Stimulated activated CD4-positive, alpha-beta T cell treated with anti-CD3 and anti-CD28 coated beads, Interleukin-12 subunit alpha, Interleukin-12 subunit beta, amount 100 ng/mL, for 48 hours (primary cell): ENCODE measurements at regions not wholly inside any gene's neighbourhood (a gene's known extent, or its start where the extent isn't known, plus 50 kb on each side); places are given as distances from the start of the nearest gene placed in this dataset.

Source experiments
- DNase-seq, 3 donors: peaks; one replicate each; pipeline ENCODE4 v3.0.0-alpha.2; 2020; ENCODE audit warnings: low read depth in 2 of 3, low spot score in 1 of 3

DNA sequence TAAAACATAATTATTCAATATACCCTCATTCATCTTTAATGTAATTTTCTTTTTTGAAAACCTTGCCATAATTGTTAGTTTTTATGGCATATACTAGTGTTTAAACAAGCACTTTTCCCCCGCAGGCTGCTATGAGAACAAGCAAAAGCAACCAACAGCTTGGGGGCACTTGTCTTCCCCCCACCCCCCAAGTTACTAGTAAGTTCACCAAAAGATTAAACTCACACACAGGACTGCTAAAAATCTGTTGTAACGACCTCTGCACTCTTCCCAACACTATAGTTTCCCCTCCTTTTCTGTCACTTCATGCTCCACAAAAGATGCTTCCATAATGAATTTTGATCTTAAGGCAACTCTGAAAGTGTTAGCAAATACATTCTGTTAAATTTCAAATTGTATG, 474.9 kb upstream of the SOX5 start:
- no peak for DNase-seq

DNA sequence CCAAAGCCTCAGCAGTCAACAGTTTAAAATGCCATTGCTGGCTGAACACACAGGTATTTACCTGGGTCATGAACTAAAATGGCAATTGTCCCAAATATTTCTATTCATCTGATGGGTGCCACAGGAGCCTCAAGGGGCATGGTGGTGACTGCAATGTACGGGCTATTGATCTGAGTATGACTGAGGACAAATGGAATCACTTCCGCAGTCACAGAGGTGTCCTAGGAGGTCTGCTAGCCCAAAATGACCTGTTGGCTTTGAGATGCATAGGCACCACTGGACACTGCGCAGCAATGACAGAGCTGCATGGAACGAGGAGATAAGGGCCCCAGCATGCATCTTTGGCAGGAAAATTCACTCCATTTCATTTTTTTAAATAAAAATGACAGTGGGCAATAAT, 474.1 kb upstream of the SOX5 start:
- no peak for DNase-seq

DNA sequence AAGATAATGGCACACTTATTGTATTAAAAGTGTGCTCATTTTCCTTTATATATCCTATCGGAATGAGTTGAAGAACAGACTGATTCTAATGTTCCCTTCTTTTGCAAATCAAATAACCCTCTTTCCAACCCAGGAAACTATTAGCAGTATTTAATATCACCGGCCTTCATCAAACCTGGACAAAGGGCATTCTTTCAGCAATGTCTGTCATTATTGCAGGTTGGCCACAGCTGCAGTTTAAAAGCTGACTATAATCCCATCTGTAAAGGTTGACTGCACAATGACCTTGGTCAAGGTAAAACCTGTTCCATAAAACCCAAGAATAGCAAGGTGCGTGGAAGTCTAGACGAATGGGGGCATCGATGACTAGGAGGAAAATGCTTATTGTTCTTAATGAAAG, 472.3 kb upstream of the SOX5 start:
- DNase-seq = no peak

DNA sequence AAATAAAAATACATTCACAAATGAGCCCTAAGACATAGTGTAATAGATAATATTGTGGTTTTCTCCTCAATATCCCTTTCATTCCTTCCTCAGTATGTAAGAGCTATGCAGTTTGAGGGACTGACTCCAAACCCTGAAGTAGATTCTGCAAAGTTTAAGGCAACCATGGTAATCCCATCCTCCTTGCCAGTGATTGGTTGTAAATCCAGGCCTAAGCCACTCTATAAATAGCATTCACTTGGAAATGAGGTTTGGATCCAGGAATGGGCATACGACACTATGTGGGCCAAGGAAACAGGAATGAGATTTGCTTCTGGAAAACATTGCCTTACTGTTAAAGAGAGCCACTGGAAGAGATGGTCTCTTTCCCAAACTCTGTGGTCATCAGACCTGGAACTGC, 468.7 kb upstream of the SOX5 start:
- no peak for DNase-seq

DNA sequence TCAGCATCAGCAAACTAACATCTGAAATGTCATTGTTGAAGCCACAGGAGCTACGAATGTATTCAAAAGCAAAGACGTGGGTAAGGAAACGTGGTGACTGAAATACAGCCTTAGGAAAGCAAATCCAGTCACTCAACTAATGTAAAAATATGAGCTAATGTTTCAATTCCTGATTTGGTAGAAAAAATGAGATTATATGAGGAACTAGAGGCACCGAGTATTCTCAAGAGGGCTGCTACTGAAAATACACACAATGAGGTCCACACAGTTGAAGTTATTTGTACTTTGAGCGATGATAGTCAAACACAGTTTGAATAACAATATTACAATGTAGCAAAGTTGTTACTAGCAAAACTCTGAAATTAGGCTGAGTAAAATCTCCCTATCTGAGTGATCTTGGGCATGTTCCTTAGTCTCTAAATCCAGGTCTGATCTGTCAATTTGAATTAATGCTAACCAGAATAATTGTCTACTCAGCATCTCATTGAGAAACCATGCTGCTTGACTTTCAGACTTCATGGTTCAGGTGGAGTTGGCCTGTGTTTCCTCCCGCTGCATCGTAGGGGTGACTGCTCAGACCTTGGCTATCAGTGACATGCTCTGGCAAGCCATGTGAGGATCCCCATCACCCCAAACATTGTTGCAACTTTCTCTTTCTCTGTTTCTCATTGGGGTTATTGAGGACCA, 467.1 kb upstream of the SOX5 start:
- DNase-seq = no peak

DNA sequence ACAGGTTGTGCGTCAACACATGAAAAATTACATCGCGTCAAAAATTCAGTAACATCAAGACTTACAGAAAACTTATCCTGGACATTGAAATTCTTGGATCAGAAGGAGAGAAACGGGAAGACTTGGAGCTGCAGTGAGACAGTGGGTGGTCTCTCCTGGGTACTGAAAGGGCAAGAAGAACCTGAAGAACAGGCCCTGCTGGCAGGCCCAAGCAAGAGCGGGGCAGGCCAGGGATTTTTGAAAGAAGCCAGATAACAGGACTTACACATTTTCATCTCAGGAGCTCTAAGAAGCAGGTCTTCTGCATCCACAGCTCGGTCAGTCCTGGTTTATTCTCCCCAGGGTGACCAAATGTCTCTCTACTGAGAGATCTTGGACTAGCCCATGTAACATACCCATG, 466.5 kb upstream of the SOX5 start:
- DNase-seq = no peak

DNA sequence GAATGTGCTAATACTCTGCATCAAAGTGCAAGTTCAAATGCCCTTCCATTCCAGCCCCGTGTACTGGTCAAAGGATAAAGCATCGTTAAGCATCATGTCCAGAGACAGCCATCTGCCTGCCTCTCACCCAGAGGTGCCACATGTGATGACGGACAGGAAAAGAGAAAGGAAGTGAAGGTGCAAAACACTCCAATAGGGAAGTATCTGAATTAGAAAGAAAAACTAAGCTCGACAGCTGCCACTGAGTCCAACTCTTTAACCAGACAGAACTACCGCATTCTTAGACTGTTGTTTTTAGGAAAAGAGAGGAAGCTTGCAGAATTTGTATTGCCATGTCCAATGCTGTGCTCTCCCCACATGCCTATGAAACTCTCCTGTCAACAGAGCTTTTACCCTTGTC, 465.0 kb upstream of the SOX5 start:
- DNase-seq = no peak

DNA sequence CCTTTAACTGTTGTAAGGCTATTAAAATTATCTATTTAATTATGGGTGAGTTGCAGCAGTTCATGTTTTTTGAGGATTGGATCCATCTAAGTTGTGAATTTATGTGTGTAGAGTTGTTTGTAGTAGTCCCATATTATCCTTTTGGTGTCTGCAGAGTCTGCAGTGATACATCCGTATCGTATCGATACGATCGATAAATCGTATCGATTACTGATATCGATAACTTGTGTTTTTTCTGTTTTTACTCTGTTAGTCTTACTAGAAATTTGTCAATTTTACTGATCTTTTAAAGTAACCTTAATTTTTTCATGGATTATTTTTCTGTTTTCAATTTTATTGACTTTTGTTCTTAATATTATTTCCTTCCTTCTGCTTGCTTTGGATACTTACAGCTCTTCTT, 462.5 kb upstream of the SOX5 start:
- no peak for DNase-seq

DNA sequence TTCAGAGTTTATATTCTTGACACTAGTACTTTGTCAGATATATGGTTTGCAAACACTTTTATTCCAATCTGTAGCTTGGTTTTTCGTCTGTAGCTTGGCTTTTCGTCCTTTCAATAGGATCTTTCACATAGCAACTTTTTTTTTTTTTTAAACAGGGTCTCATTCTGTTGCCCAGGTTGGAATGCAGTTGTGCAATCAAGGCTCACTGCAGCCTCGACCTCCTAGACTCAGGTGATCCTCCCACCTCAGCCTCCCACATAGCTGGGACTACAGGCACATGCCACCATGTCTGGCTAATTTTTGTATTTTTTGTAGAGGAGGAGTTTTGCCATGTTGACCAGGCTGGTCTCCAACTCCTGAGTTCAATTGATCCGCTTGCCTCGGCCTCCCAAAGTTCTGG, 460.4 kb upstream of the SOX5 start:
- no peak for DNase-seq

DNA sequence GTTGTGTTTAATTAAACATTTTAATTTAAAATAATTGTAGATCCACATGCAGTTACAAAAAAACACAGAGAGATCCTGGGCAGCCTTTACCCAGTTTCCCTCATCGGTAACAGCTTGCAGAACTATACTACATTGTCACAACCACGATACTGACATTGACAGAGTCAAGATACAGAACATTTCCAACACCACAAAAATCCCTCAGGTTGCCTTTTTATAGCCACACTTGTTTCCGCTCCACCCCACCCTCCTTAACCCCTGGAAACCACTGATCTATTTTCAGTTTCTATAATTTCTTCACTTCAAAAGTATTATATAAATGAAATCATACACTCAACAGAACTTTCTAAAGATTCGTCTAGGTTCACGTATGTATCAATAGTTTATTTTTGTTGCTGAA, 458.8 kb upstream of the SOX5 start:
- no peak for DNase-seq

DNA sequence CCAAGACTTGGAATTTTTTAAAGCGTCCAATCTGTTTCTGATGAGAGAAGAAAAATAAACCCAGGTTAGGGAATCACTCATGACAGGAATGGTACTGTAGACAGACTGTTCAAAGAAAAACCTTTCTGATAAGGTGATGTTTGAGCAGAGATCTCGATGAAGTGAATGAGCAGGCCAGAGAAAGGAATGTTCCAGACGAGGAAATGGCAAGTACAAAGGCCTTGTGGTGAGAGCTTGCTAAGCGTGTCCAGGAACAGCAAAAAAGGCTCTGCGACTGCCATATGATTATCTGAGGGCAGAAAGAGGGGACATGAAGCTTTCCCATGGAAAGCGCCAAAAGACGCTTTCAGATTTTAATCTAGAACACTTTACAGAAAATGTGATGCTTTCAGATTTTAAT, 458.4 kb upstream of the SOX5 start:
- DNase-seq = no peak

DNA sequence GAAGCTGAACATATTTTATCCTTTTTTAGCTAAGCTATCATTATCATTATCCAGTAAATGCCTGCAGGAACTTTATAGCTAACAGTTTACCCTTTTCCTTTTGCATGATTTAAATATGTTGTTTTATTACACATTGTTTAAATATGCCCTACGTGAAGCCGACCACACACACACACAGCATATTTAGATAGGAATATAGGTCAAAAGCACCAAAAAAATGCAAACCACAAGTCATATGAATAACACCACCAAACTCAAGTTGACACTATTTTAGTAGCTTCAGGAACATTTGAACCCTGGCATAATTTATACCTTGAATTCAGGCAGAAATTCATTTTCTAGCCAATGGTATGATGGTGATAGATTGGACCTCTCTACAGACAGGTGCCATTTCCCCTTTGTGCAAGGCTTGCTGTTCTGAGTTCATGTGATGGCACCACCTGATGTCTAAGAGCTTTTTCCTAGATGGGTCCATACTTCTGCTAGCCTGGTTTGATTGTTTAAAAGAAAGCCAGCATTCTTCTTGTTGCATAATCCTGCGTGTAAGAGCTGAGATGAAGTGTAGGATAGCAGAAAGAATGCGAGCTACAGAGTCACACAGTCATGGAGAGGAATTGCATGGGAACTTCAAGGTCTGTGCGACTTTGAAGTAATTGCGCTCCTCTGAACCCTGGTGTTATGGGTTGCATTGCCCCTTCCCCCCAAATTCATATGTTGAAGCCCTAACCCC, 454.8 kb upstream of the SOX5 start:
- DNase-seq = no peak

DNA sequence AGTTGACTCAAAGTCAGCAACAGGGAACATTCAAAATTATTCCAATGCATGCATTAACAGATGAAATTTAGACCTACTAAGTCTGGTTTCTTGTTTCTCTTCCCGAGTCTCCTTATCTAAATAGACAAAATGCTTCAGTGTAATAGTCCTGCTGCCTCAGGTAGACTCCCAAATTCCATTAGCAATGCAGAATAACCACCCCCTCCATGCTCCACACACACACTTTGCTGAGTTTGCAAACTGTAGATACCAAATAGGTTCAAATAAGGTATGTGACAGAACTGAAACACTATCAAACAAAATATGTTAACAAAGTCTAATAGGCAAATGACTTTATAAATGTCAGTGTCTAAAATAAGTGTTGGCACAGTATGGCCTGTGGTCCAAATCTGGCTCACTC, 451.1 kb upstream of the SOX5 start:
- DNase-seq = no peak

DNA sequence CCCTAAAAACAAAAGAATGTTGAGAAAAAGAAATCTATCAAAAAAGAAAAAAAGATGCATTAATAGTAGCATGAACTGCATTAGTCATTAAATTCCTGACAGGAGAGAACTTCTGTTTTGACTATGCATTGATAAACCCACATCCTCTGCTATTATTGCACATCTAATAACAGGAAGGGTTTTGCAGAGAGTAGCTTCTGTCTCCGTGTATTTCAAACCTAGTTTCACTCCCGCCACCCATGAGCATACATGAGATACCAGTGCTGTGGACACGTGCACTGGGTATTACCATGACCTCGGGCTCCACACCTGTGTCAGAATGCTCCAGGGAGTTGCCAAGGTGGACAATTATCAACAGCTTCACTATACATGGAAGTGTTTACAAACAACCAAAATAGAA, 449.1 kb upstream of the SOX5 start:
- DNase-seq = no peak

DNA sequence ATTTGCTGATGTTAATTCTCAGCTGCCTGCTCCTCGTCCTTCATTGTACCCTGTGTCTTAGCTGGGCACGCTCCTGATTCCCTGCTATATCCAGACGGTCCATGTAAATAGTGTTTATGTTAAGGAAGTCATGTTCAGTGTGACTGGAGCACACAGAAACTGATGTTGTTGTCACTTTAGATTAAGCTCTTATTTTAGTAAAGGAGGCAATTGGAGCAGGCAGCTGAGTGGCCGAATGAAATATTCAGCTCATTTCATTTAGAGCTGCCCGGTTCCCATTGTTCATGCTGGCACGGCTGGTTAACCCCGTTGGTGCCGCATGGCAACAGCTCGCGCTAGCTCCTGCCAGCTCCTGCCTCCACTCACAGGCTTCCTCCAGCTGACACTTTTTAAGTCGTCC, 446.8 kb upstream of the SOX5 start:
- no peak for DNase-seq

DNA sequence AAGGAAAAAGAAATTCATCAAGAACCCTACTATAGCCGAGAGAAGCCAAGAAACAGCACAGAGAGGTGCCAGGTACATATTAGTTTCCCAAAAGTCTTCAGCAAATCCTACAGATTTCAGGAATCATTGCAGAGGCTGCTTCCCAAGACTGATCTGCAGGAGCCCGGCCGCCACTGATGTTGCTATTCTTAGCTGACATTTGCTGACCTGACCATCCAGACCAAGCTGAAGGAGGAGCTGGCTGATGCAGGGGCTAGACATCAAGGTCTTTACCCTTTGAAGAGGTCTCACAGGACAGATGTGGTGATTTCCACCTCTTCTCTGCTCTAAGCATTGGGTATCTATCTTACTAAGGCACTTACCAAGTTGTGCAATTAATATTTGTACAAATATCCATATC, 444.8 kb upstream of the SOX5 start:
- DNase-seq = no peak

DNA sequence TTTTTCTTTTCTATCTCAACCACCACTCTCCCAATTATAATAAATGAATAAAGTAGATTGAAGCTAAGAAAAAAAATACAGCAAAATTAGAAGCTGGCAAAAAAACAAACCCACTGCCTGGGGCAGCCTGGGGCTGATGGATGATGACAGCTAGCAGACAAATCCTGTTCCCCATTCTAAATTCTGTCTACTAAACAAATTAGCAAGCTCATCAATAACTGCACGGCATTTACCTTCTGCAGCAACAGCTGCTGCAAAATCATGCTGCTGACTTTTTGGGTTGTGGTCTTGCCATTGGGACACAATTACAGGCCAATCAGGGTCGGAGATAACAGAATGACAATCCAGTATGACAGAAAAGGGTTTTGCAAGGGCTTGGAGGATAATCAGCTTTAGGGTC, 443.6 kb upstream of the SOX5 start:
- no peak for DNase-seq

DNA sequence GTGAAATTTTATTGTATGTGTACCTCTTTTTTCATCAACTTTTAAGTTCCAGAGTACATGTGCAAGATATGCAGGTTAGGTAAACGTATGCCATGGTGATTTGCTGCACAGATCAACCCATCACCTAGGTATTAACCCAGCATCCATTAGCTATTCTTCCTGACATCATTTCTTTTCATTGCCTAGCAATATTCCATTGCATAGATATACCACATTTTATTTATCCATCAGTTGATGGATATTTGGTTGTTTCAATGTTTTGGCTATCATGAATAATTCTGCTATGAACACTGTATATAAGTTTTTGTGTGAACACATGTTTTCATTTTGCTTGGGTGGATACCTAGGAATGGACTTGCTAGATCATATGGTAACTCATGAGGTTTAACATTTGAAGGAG, 439.9 kb upstream of the SOX5 start:
- no peak for DNase-seq

DNA sequence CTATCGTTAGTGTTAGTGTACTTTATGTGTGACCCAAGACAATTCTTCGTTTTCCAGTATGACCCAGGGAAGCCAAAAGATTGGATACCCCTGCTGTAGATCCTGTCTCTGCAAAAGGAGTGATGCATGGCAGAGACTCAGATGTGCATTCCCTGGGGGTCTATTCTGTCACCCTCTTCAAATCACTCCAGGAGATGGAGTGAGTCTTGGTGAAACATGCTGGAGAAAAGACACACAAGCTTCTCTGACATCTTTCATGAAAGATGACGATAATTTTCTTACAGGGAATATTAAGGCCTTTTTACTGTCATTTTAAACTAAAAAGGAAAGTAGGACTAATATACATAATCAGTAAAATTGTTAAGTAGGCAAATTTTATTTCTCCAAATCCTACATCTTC, 437.9 kb upstream of the SOX5 start:
- no peak for DNase-seq

DNA sequence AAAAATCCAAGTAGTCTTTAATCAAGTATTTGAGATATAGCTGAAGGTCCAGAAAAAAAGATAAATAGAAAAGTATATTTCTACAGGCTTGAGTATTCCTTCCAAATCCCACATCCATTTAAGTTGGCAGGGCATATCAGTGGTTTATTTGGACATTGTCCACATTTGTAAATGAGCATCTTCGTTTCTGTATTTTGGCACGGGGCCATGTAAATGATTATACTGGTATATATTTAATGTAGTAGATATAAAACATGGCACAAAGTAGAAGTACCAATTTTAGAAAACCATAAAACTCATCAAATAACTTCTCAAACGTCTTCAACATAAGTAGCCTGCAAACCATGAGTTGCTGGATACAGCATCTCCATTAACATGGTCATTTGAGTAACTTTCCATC, 437.4 kb upstream of the SOX5 start:
- no peak for DNase-seq

DNA sequence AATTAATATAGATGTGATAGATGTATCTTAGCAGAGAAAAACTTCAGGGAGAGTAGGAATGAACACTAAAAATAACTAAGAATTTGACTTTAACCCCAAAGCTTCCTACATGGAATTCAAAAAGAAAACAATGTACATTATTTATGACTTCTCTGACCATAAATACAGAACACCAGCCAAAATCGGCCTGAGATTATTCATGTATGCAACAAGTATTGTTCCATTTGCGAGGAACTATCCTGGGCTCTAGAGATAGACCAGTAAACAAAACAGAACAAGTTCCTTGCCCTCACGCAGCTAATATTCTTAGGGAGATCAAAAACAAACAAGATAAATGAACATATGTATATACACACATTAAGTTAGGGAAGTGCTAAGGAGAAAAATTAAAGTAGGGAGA, 432.3 kb upstream of the SOX5 start:
- DNase-seq = no peak

DNA sequence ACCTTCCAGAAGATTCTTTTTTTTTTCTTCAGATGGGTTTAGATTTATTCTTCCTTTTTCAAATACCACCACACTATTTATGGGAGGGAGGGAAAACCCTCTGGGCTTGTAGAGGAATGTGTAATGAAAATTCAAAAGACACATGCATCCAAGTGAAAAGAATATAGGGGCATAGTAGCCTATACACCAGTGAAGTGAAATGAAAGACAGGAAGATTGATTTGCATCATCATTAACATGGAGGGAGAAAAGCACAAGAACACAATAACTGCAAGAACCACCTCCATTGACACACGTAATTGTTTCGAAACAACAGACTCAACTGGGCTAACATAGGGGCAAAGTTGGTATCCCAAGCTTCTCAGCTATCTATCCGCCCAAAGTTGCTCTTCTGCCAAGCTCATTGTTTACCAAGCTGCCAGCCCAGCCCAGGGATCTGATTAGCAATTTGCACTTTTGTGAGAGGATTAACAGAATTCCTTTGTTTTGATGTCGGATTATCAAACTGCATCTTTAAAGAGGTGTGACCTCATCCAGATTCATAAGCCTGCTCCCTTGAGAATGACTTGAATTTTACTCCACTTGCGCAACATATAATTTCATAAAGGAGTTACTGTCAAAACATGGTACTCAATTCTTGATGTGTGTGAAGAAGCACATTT, 430.5 kb upstream of the SOX5 start:
- DNase-seq = no peak

DNA sequence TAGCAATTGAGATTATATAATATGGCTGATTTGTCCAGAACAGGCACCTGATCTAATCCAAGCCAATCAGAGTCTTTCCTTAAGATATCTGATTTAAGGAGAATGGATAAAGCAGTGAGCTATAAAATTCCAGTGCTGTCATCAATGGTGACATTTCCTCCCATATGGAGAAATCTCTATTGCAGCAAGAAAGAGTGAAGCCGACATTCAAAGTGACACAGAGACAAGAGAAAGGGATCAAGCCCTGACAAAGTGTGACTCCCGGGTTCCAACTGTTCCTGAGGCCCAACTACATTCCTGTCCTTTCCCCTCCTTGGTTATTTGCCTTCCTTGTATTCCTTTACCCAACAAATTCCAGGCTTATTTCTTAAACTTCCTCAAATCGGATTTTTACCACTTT, 430.0 kb upstream of the SOX5 start:
- DNase-seq = no peak
